ENCODE measurements at regions not wholly inside any gene's neighbourhood (a gene's known extent, or its start where the extent isn't known, plus 50 kb on each side); places are given as distances from the start of the nearest gene placed in this dataset.
"Not testable (repeated sequence)": the region's sequence is repeated elsewhere in the genome, so short reads cannot be mapped to it uniquely, and the experiment has no call there.

GRCh38 chr6:117761610-117762009 lies 86.3 kb downstream of the NUS1 start:
- no peak for DNase-seq

DNA sequence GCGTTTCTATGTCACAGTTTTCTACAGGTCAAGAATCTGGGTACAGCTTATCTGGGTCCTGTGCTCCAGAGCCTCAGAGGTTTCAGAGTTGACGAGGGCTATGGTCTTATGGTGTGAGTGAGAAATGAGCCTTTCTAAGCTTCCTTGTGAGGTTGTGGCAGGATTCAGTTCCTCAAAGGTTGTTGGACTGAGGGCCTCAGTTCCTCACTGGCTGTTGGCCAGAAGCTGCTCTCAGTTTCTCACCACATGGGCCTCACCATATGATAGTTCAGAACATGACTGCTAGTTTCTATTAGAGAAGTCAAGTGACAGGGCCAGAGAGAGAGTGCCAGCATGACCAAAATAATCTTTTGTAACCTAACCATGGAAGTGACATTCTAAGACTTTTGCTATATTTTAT lies 96.1 kb downstream of the NUS1 start:
- peak; percentile 3 to 11 for DNase-seq

GRCh38 chr6:117776441-117776840 lies 101.2 kb downstream of the NUS1 start:
- DNase-seq = no peak

GRCh38 chr6:117781550-117781949 lies 106.3 kb downstream of the NUS1 start:
- DNase-seq = no peak

GRCh38 chr6:117783279-117783678 lies 108.0 kb downstream of the NUS1 start:
- DNase-seq = no peak

DNA sequence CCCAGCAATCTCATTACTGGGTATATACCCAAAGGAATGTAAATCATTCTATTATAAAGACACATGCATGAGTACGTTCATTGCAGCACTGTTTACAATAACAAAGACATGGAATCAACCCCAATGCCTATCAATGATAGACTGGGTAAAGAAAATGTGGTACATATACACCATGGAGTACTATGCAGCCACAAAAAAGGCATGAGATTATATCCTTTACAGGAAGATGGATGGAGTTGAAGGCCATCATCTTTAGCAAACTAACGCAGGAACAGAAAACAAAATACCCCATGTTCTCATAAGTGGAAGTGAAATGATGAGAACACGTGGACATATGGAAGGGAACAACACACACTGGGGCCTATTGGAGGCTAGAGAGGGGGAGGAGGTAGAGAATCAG lies 115.7 kb downstream of the NUS1 start:
- DNase-seq = no peak

GRCh38 chr6:117795234-117795633 lies 111.8 kb upstream of the SLC35F1 start:
- no peak for DNase-seq

DNA sequence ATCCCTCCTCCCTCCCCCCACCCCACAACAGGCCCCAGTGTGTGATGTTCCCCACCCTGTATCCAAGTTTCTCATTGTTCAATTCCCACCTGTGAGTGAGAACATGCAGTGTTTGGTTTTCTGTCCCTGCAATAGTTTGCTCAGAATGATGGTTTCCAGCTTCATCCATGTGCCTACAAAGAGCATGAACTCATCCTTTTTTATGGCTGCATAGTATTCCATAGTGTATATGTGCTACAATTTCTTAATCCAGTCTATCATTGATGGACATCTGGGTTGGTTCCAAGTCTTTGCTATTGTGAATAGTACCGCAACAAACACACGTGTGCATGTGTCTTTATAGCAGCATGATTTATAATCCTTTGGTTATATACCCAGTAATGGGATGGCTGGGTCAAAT lies 108.2 kb upstream of the SLC35F1 start:
- not testable (repeated sequence) for DNase-seq

- DNase-seq = no peak
Observed at GRCh38 chr6:117810269-117810668, 96.8 kb upstream of the SLC35F1 start.

DNA sequence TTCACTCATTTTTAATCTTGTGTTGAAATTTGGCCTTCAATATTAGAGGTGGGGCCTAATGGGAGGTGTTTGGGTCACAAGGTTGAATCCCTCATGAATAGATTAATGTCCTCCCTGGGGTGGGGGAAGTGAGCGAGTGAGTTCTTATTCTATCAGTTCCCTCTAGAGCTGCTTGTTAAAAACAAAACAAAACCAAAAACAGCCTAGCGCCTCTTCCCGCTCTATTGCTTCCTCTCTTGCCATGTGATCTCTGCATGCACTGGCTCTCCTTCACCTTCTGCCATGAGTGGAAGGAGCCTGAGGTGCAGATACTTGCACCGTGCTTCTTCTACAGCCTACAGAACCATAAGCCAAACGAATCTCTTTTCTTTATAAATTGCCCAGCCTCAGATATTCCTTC lies 89.6 kb upstream of the SLC35F1 start:
- no peak for DNase-seq

DNA sequence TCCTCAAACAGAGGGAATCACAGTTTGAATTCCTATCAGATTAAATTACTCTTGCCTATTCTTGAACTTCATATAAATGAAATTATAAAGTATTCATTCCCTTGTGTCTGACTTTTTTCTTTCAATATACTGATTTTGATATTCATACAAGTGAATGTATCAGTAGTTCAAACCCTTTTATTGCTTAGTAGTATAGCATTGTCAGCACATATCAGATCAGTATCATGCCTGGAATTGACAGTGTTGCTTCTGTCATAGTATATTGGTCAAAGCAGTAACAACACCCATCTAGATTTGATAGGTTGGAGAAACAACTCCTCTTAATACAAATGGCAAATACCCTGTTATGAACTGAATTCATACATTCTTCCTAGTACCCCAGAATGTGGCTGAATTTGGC lies 89.1 kb upstream of the SLC35F1 start:
- DNase-seq = no peak

DNA sequence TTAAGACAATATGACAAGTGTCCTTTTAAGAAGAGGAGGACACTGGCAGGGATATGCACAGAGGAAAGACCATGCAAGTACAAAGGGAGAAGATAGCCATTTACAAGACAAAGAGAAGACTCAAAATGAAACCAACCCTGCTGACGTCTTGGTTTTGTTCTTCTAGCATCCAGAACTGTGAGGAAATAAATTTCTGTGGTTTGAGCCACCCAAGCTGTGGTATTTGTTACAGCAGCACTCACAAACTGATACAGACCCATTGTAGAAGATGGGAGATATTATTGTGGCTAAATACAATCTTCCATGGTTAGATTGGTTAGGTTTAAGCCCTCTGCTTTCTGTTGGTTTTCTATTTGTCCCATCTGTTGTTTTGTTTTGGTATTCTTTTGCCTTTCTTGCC lies 88.6 kb upstream of the SLC35F1 start:
- no peak for DNase-seq

GRCh38 chr6:117829594-117830319 lies 77.3 kb upstream of the SLC35F1 start:
- DNase-seq = no peak

DNA sequence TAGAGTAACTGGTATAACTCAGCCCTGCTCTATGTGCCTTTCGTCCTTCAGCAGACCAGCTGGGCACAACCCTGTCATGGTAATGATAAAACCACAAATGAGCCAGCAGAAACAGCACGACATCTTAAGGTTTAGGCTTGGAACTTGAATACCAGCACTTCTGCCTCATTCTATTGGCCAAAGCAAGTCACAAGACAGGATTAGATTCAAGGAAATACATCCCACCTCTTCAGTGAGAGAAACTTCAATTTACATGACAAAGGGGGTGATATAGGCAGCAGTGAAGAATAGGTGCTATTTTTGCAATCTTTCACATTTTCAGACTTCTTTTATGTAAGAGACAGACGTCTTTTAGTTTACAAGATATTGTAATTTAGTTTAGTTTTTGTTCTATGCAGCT lies 69.8 kb upstream of the SLC35F1 start:
- DNase-seq = no peak

DNA sequence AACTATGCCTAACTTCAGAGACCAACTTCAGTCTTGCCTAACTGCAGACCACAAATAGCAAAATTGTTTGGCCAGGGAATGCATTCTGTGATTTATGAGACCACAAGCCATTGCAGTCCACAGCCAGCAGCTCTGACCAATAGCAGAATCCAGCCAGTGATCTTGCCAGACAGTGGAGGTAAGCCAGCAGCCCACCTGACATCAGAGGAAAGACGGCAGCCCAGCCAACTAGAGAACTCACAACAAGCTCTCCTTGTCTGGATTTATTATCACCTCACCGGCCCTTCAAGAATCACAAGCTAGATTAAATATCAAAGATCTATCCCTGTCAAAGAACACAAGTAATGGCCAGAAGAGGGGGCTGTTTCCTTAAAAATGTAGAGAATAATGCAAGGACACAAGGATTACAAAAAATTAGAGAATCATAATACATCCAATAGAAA lies 66.5 kb upstream of the SLC35F1 start:
- no peak for DNase-seq

DNA sequence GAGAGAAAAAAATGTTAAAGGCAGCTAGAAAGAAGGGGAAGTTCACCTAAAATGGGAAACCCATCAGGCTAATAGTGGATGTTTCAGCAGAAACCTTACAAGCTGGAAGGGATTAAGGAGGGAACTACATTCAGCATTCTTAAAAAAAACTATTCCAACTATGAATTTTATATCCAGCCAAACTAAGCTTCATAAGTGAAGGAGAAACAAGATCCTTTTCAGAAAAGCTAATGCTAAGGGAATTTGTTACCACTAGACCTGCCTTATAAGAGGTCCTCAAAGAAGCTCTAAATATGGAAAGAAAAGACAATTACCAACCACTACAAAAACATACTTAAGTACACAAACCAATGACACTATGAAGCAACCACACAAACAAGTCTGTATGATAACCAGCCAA lies 59.2 kb upstream of the SLC35F1 start:
- no peak for DNase-seq

DNA sequence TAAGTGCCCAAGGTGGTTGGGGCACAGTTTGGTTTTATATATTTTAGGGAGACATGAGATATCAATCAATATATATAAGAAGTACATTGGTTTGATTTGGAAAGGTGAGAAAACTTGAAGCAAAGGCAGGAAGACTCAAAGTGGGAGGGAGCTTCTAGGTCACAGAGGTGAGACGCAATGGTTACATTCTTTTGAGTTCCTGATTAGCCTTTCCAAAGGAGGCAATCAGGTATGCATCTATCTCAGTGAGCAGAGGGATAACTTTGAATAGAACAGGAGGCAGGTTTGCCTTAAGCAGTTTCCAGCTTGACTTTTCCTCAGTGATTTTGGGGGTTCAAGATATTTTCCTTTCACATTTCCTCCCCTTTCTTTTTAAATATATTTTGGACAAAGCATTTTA lies 58.0 kb upstream of the SLC35F1 start:
- DNase-seq = no peak

All from CD4-positive, alpha-beta T cell treated with Interleukin-4 for 1 hour (primary cell).